SK-N-SH treated with all-trans-retinoic acid at 6 μM for 48 hours (cell line): ENCODE measurements at regions not wholly inside any gene's neighbourhood (a gene's known extent, or its start where the extent isn't known, plus 50 kb on each side); places are given as distances from the start of the nearest gene placed in this dataset.

Experiments used
- ATAC-seq: fragments of 200-7000 bp; cut with Tn5 transposase; 3 replicates; pipeline ENCODE4 v1.9.1; 2020; ENCODE audit warnings: mild to moderate bottlenecking, moderate library complexity
- ARNTL ChIP-seq: fragments of 450-650 bp; formaldehyde crosslinking; IDR thresholded peaks from 2 replicates; pipeline ENCODE4 v1.5.0; 2020; ENCODE audit warnings: low read depth, mild to moderate bottlenecking, moderate library complexity, borderline replicate concordance
- BACH2 ChIP-seq: fragments of 250-450 bp; sonication (Bioruptor Pico); IDR thresholded peaks from 2 replicates; pipeline ENCODE4 v1.9.0; 2021; ENCODE audit warnings: mild to moderate bottlenecking, borderline replicate concordance
- CSDC2 ChIP-seq: fragments of 250-450 bp; sonication (Bioruptor Pico); IDR thresholded peaks from 2 replicates; pipeline ENCODE4 v1.5.0; 2020; ENCODE audit warnings: mild to moderate bottlenecking, moderate library complexity
- ESRRG ChIP-seq: fragments of 250-450 bp; sonication (Bioruptor Pico); IDR thresholded peaks from 2 replicates; pipeline ENCODE4 v1.6.1; 2021; ENCODE audit warnings: mild to moderate bottlenecking
- GLIS3 ChIP-seq: fragments of 250-450 bp; sonication (Bioruptor Pico); IDR thresholded peaks from 2 replicates; pipeline ENCODE4 v1.5.0; 2020; ENCODE audit warnings: mild to moderate bottlenecking, moderate library complexity
- ISL1 ChIP-seq: fragments of 250-450 bp; sonication (Bioruptor Pico); IDR thresholded peaks from 2 replicates; pipeline ENCODE4 v2.1.2; 2022; ENCODE audit warnings: mild to moderate bottlenecking, moderate library complexity
- OSR1 ChIP-seq: fragments of 250-450 bp; sonication (Bioruptor Pico); IDR thresholded peaks from 2 replicates; pipeline ENCODE4 v1.8.0; 2022; ENCODE audit warnings: moderate library complexity, mild to moderate bottlenecking, inconsistent platforms
- PPARA ChIP-seq: fragments of 250-450 bp; sonication (Bioruptor Pico); IDR thresholded peaks from 2 replicates; pipeline ENCODE4 v1.5.0; 2020; ENCODE audit warnings: mild to moderate bottlenecking, borderline replicate concordance
- RARB ChIP-seq: fragments of 250-450 bp; sonication (Bioruptor Pico); IDR thresholded peaks from 2 replicates; pipeline ENCODE4 v1.8.0; 2021; ENCODE audit warnings: mild to moderate bottlenecking, moderate library complexity
- SNAI2 ChIP-seq: fragments of 250-450 bp; sonication (Bioruptor Pico); IDR thresholded peaks from 2 replicates; pipeline ENCODE4 v1.5.0; 2020; ENCODE audit warnings: mild to moderate bottlenecking, moderate library complexity
- TCF4 ChIP-seq: fragments of 250-450 bp; sonication (Bioruptor Pico); IDR thresholded peaks from 2 replicates; pipeline ENCODE4 v1.8.0; 2021; ENCODE audit warnings: mild to moderate bottlenecking, moderate library complexity, borderline replicate concordance
- TOX ChIP-seq: fragments of 250-450 bp; sonication (Bioruptor Pico); IDR thresholded peaks from 2 replicates; pipeline ENCODE4 v1.8.0; 2021; ENCODE audit warnings: mild to moderate bottlenecking, moderate library complexity, borderline replicate concordance
- ZC3H10 ChIP-seq: fragments of 250-450 bp; sonication (Bioruptor Pico); IDR thresholded peaks from 2 replicates; pipeline ENCODE4 v1.5.1; 2021; ENCODE audit warnings: mild to moderate bottlenecking, moderate library complexity
- ZFP3 ChIP-seq: fragments of 250-450 bp; sonication (Bioruptor Pico); IDR thresholded peaks from 2 replicates; pipeline ENCODE4 v1.5.0; 2020; ENCODE audit warnings: mild to moderate bottlenecking, moderate library complexity
- ZFP30 ChIP-seq: fragments of 450-650 bp; formaldehyde crosslinking; IDR thresholded peaks from 2 replicates; pipeline ENCODE4 v1.5.0; 2022; ENCODE audit warnings: mild to moderate bottlenecking, moderate library complexity
- ZNF565 ChIP-seq: fragments of 450-650 bp; formaldehyde crosslinking; conservative IDR thresholded peaks from 2 replicates; pipeline ENCODE4 v1.5.0; 2020; ENCODE audit warnings: low read depth, mild to moderate bottlenecking, moderate library complexity
- ZNF70 ChIP-seq: fragments of 450-650 bp; formaldehyde crosslinking; IDR thresholded peaks from 2 replicates; pipeline ENCODE4 v1.5.0; 2020; ENCODE audit warnings: mild to moderate bottlenecking, moderate library complexity
- ZNF8 ChIP-seq: fragments of 450-650 bp; formaldehyde crosslinking; IDR thresholded peaks from 2 replicates; pipeline ENCODE4 v1.5.0; 2020; ENCODE audit warnings: mild to moderate bottlenecking, moderate library complexity
- TF ChIP-seq, protein P1 (sequence below): fragments of 250-450 bp; sonication (Bioruptor Pico); IDR thresholded peaks from 2 replicates; pipeline ENCODE4 v1.8.0; 2021; ENCODE audit warnings: low read depth, mild to moderate bottlenecking, moderate library complexity, borderline replicate concordance
- TF ChIP-seq, protein P2 (sequence below): fragments of 250-450 bp; sonication (Bioruptor Pico); IDR thresholded peaks from 2 replicates; pipeline ENCODE4 v1.5.0; 2020; ENCODE audit warnings: mild to moderate bottlenecking, moderate library complexity
- TF ChIP-seq, protein P3 (sequence below): fragments of 250-450 bp; sonication (Bioruptor Pico); IDR thresholded peaks from 2 replicates; pipeline ENCODE4 v1.5.1; 2020; ENCODE audit warnings: low read depth, mild to moderate bottlenecking, moderate library complexity
- TF ChIP-seq, protein P4 (sequence below): fragments of 250-450 bp; sonication (Bioruptor Pico); IDR thresholded peaks from 2 replicates; pipeline ENCODE4 v1.8.0; 2020; ENCODE audit warnings: mild to moderate bottlenecking, moderate library complexity, borderline replicate concordance
- TF ChIP-seq, protein P5 (sequence below): fragments of 250-450 bp; sonication (Bioruptor Pico); IDR thresholded peaks from 2 replicates; pipeline ENCODE4 v1.5.1; 2021; ENCODE audit warnings: mild to moderate bottlenecking, moderate library complexity

DNA sequence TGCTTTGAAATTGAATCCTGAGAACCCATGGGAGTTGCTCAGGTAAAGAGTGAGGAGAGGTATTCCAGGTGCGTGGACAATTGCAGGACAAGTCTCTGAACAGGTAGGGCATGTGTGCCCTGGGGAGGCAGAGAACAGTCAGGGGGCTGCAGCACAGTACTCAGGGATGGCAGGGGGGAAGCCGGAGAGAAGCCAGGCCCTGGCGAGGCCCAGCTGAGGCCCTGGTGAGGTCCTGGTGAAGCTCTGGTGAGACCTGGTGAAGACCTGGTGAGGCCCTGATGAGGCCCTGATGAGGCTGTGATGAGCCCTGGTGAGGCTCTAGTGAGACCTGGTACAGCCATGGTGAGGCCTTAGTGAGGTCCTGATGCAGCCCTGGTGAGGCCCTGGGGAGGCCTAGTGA, 155.5 kb upstream of the GDF10 start:
- ATAC-seq: no peak
- no peak for TF ChIP-seq ARNTL (CRISPR knock-in tag)
- TF ChIP-seq ISL1 (CRISPR knock-in tag): no peak
- TF ChIP-seq ZNF70 (CRISPR knock-in tag): no peak
- no peak for TF ChIP-seq BACH2
- TF ChIP-seq, protein P1, sequence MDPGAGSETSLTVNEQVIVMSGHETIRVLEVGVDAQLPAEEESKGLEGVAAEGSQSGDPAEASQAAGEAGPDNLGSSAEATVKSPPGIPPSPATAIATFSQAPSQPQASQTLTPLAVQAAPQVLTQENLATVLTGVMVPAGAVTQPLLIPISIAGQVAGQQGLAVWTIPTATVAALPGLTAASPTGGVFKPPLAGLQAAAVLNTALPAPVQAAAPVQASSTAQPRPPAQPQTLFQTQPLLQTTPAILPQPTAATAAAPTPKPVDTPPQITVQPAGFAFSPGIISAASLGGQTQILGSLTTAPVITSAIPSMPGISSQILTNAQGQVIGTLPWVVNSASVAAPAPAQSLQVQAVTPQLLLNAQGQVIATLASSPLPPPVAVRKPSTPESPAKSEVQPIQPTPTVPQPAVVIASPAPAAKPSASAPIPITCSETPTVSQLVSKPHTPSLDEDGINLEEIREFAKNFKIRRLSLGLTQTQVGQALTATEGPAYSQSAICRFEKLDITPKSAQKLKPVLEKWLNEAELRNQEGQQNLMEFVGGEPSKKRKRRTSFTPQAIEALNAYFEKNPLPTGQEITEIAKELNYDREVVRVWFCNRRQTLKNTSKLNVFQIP (CRISPR knock-in tag): no peak
- TF ChIP-seq ZNF565: no peak

DNA sequence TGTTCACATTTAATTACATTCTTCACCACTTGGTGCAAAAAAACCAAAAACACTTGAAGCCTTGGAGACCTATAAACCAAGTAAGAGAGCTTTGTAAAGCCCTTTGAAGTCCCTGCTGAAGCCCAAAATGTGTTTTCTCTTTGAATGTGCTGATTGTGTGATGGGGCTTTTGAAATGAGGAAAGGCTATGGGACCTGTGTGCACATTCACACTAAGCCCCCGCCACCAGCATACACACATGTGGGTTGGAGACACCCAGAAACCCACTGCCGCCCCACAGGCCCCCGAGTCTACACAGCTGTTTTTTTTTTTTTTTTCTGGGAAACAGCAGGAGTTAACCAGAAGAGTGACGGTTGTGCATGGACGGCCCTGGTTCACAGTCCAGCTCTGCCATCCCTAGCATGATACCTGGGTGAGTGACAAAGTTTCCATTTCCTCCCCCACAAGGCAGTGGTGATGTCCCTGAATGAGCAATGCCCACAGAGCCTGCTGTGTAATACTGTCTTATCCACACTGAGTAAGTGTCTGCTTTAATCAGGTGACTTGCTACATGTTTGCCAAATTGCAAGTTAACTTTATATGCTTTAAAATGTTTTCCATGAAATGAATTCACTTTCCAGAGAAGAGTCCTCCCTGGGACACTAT, 154.6 kb upstream of the GDF10 start:
- no peak for ATAC-seq

DNA sequence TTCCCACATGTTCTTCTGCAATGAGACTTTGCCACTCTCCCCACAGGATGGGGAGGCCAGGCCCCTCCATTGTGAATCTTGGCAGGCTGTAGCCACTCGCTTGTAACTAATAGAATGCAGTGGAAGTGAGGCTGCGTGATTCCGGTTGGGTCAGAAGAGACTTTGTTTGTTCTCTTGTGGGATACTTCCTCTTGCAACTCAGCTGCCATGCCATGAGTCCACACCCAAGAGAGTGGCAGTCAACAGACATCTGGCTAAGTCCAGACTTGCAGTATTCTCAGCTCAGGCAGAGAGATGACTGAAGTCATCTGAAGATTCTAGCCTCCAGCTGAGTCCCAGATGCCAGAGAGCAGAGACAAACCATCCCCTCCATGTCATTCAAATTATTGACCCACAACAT, 153.4 kb upstream of the GDF10 start:
- ATAC-seq: no peak
- TF ChIP-seq ZC3H10 (CRISPR knock-in tag) (no peak), OSR1 (CRISPR knock-in tag) (no peak), ZFP3 (no peak), RARB (CRISPR knock-in tag) (no peak), TOX (CRISPR knock-in tag) (no peak), ZNF565 (no peak), ARNTL (CRISPR knock-in tag) (no peak), SNAI2 (CRISPR knock-in tag) (no peak), CSDC2 (CRISPR knock-in tag) (no peak), GLIS3 (no peak), PPARA (CRISPR knock-in tag) (no peak), TCF4 (CRISPR knock-in tag) (no peak)
- TF ChIP-seq, protein P1 (CRISPR knock-in tag): no peak
- TF ChIP-seq, protein P2, sequence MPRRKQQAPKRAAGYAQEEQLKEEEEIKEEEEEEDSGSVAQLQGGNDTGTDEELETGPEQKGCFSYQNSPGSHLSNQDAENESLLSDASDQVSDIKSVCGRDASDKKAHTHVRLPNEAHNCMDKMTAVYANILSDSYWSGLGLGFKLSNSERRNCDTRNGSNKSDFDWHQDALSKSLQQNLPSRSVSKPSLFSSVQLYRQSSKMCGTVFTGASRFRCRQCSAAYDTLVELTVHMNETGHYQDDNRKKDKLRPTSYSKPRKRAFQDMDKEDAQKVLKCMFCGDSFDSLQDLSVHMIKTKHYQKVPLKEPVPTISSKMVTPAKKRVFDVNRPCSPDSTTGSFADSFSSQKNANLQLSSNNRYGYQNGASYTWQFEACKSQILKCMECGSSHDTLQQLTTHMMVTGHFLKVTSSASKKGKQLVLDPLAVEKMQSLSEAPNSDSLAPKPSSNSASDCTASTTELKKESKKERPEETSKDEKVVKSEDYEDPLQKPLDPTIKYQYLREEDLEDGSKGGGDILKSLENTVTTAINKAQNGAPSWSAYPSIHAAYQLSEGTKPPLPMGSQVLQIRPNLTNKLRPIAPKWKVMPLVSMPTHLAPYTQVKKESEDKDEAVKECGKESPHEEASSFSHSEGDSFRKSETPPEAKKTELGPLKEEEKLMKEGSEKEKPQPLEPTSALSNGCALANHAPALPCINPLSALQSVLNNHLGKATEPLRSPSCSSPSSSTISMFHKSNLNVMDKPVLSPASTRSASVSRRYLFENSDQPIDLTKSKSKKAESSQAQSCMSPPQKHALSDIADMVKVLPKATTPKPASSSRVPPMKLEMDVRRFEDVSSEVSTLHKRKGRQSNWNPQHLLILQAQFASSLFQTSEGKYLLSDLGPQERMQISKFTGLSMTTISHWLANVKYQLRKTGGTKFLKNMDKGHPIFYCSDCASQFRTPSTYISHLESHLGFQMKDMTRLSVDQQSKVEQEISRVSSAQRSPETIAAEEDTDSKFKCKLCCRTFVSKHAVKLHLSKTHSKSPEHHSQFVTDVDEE (CRISPR knock-in tag): no peak
- TF ChIP-seq, protein P3, sequence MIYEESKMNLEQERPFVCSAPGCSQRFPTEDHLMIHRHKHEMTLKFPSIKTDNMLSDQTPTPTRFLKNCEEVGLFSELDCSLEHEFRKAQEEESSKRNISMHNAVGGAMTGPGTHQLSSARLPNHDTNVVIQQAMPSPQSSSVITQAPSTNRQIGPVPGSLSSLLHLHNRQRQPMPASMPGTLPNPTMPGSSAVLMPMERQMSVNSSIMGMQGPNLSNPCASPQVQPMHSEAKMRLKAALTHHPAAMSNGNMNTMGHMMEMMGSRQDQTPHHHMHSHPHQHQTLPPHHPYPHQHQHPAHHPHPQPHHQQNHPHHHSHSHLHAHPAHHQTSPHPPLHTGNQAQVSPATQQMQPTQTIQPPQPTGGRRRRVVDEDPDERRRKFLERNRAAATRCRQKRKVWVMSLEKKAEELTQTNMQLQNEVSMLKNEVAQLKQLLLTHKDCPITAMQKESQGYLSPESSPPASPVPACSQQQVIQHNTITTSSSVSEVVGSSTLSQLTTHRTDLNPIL (CRISPR knock-in tag): no peak

More for the DNA sequence above, 154.6 kb upstream of the GDF10 start:
- TF ChIP-seq RARB (CRISPR knock-in tag): no peak
- TF ChIP-seq ZNF8 (CRISPR knock-in tag): no peak
- no peak for TF ChIP-seq ZNF70 (CRISPR knock-in tag)
- TF ChIP-seq TCF4 (CRISPR knock-in tag): no peak
- TF ChIP-seq ZNF565: no peak
- TF ChIP-seq, protein P4, sequence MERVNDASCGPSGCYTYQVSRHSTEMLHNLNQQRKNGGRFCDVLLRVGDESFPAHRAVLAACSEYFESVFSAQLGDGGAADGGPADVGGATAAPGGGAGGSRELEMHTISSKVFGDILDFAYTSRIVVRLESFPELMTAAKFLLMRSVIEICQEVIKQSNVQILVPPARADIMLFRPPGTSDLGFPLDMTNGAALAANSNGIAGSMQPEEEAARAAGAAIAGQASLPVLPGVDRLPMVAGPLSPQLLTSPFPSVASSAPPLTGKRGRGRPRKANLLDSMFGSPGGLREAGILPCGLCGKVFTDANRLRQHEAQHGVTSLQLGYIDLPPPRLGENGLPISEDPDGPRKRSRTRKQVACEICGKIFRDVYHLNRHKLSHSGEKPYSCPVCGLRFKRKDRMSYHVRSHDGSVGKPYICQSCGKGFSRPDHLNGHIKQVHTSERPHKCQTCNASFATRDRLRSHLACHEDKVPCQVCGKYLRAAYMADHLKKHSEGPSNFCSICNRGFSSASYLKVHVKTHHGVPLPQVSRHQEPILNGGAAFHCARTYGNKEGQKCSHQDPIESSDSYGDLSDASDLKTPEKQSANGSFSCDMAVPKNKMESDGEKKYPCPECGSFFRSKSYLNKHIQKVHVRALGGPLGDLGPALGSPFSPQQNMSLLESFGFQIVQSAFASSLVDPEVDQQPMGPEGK (CRISPR knock-in tag): no peak
- TF ChIP-seq ISL1 (CRISPR knock-in tag): no peak
- TF ChIP-seq BACH2: no peak
- TF ChIP-seq, protein P5, sequence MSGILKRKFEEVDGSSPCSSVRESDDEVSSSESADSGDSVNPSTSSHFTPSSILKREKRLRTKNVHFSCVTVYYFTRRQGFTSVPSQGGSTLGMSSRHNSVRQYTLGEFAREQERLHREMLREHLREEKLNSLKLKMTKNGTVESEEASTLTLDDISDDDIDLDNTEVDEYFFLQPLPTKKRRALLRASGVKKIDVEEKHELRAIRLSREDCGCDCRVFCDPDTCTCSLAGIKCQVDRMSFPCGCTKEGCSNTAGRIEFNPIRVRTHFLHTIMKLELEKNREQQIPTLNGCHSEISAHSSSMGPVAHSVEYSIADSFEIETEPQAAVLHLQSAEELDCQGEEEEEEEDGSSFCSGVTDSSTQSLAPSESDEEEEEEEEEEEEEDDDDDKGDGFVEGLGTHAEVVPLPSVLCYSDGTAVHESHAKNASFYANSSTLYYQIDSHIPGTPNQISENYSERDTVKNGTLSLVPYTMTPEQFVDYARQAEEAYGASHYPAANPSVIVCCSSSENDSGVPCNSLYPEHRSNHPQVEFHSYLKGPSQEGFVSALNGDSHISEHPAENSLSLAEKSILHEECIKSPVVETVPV (CRISPR knock-in tag): no peak
- TF ChIP-seq ZFP30: no peak
- TF ChIP-seq CSDC2 (CRISPR knock-in tag): no peak
- TF ChIP-seq, protein P1 (CRISPR knock-in tag): no peak
- TF ChIP-seq ARNTL (CRISPR knock-in tag): no peak
- TF ChIP-seq ZC3H10 (CRISPR knock-in tag): no peak
- no peak for TF ChIP-seq OSR1 (CRISPR knock-in tag)
- no peak for TF ChIP-seq ESRRG (CRISPR knock-in tag)
